ENCODE measurements at regions not wholly inside any gene's neighbourhood (a gene's known extent, or its start where the extent isn't known, plus 50 kb on each side); places are given as distances from the start of the nearest gene placed in this dataset.

DNA sequence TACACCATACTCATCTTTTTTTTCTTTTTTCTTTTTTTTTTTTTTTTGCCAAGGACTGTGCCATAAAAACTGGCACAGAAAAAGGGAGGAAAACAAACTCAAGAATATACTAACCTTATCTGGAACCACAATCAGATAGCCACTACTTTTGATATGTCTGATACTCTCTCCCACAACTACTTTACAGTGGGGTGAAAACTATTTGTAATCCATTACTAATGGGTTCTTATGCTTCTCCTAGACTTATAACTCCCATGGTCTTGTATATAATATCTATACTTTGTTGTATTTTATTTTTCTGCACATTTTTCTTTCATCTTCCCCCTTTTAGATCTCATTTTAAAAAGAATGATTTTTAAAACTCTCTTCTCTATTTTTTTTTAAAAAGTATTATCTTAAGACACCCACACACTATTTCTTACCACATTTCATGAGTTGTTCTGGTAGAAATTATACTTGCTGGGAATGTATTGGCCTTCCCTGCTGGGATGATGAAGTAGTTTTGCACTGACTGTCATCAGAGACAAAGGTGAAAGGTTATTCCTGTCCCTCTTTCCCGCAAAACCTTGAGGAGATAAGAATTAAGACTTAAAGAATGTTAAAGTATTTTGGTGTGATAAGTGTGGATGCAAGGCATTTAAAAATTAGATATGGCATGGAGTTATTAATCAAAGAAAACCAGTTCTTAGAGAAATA lies 146.7 kb upstream of the KLF12 start:
- Histone ChIP-seq H3K27me3 (replicated peaks; ENCODE audit: control insufficient read depth, insufficient read depth, low read length, poor library complexity, severe bottlenecking) (no peaks in the 10 kb centered on the region), H3K4me1 (ENCODE audit: control insufficient read depth, insufficient read depth, low read length, poor library complexity, severe bottlenecking) (no peaks in the 10 kb centered on the region), H3K9me3 (ENCODE audit: control insufficient read depth, low read length) (no peaks in the 10 kb centered on the region), H3K27ac (ENCODE audit: insufficient read depth, low read length, poor library complexity, severe bottlenecking) (no peak overlapping the region), H3K36me3 (ENCODE audit: control insufficient read depth, insufficient read depth, low read length) (no peaks in the 10 kb centered on the region), H3K4me3 (ENCODE audit: insufficient read depth, low read depth, low read length, poor library complexity, severe bottlenecking) (no peak overlapping the region)
- no peak for DNase-seq

DNA sequence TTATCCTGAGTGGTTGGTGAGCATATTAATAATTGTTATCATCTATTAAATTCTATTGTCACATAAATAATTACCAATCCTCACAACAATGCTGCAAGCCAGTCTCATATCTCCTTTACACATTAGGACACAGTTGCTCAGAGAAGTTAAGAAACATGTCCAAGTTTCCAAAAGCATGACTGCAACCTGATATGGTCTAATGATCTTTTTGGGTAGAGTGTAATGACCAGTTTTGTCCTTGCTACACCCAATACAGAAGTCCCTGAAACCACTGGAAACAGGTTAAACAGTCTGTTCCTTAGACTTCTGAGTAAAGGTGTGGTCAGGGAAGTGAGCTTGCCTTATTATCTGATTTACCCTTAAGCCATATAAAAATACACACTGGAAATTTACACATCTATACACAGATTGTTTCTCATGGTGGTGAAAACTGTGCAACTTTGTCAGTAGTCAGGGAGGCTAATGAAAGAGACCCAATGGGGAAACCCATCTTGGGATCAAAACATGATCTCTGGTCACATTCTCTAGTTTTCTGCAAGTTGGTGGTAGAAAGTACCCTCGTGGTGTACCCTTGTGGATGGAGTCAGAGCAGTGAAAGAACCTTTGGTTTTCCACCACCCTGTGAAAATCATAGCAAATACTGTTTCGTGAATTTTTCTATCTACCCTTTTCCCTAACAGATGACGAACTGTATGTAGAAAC lies 146.0 kb upstream of the KLF12 start:
- Histone ChIP-seq H3K4me3 (ENCODE audit: insufficient read depth, low read depth, low read length, poor library complexity, severe bottlenecking) (no peak overlapping the region), H3K27me3 (replicated peaks; ENCODE audit: control insufficient read depth, insufficient read depth, low read length, poor library complexity, severe bottlenecking) (no peaks in the 10 kb centered on the region), H3K9me3 (ENCODE audit: control insufficient read depth, low read length) (no peaks in the 10 kb centered on the region), H3K27ac (ENCODE audit: insufficient read depth, low read length, poor library complexity, severe bottlenecking) (no peak overlapping the region), H3K4me1 (ENCODE audit: control insufficient read depth, insufficient read depth, low read length, poor library complexity, severe bottlenecking) (no peaks in the 10 kb centered on the region), H3K36me3 (ENCODE audit: control insufficient read depth, insufficient read depth, low read length) (no peaks in the 10 kb centered on the region)
- DNase-seq = no peak

DNA sequence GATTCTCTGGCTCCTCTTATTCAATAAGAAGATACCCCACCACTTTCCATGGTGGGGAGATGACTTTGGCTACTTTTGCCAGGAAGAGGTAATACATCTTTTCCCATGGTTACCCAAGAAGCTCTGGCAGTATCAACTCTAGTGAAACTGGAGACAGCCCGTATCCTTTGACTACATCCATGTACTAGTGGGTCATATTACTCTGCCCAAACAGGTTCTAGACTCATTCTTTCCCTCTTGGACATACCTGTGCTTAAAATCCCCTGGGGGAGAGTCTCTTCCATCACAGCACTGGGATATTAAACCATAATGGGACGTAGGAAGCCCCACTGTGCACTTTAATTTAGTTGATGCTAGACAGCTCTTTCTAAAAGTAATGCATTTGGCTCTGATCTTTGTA lies 144.7 kb upstream of the KLF12 start:
- Histone ChIP-seq H3K9me3 (ENCODE audit: control insufficient read depth, low read length) (no peaks in the 10 kb centered on the region), H3K27ac (ENCODE audit: insufficient read depth, low read length, poor library complexity, severe bottlenecking) (no peak overlapping the region), H3K27me3 (replicated peaks; ENCODE audit: control insufficient read depth, insufficient read depth, low read length, poor library complexity, severe bottlenecking) (no peaks in the 10 kb centered on the region), H3K4me3 (ENCODE audit: insufficient read depth, low read depth, low read length, poor library complexity, severe bottlenecking) (no peak overlapping the region), H3K36me3 (ENCODE audit: control insufficient read depth, insufficient read depth, low read length) (no peaks in the 10 kb centered on the region), H3K4me1 (ENCODE audit: control insufficient read depth, insufficient read depth, low read length, poor library complexity, severe bottlenecking) (no peaks in the 10 kb centered on the region)
- DNase-seq = no peak

DNA sequence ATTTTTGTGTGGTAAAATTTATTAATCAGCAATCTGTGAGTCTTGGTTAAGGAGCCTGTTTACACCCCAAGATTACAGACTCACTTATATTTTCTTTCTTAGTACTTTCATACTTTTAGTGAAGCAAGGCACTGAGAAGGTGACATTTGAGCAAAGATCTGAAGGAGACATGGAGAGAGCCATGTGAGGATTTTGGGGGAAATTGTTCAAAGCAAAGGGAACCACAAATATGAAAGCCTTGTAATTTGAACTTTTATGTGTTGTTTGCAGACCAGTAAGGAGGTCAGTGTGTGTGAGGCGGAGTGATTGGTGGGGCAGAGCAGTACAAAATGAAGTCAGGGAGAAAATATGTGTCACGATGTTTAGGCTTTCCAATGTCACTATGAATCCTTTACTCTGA lies 140.7 kb upstream of the KLF12 start:
- no peaks in the 10 kb centered on the region for H3K36me3 ChIP-seq (ENCODE audit: control insufficient read depth, insufficient read depth, low read length)
- H3K9me3 ChIP-seq (ENCODE audit: control insufficient read depth, low read length) = no peaks in the 10 kb centered on the region
- no peak for DNase-seq
- no peaks in the 10 kb centered on the region for H3K27me3 ChIP-seq (replicated peaks; ENCODE audit: control insufficient read depth, insufficient read depth, low read length, poor library complexity, severe bottlenecking)
- no peak overlapping the region for H3K27ac ChIP-seq (ENCODE audit: insufficient read depth, low read length, poor library complexity, severe bottlenecking)
- H3K4me3 ChIP-seq (ENCODE audit: insufficient read depth, low read depth, low read length, poor library complexity, severe bottlenecking) = no peak overlapping the region
- no peaks in the 10 kb centered on the region for H3K4me1 ChIP-seq (ENCODE audit: control insufficient read depth, insufficient read depth, low read length, poor library complexity, severe bottlenecking)

DNA sequence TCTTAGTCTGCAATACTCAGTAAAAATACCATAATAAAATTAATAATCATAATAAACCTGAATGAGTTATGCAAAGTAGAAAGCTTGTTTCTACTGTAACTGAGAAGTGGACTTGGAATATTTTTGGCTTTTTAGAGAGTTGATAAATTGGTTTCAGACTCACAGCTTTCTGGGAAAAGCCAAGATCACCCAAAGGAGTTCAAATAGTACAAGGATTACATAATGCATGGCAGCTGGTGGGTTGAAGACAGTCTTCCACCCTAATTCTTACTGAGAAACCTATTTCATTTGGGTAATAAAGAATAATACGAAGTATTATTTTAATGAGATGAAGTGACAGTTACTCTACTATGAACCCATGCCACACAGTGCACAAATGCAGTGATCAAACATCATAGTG lies 139.4 kb upstream of the KLF12 start:
- DNase-seq = no peak
- Histone ChIP-seq H3K36me3 (ENCODE audit: control insufficient read depth, insufficient read depth, low read length) (no peaks in the 10 kb centered on the region), H3K4me3 (ENCODE audit: insufficient read depth, low read depth, low read length, poor library complexity, severe bottlenecking) (no peak overlapping the region), H3K27ac (ENCODE audit: insufficient read depth, low read length, poor library complexity, severe bottlenecking) (no peak overlapping the region), H3K9me3 (ENCODE audit: control insufficient read depth, low read length) (no peaks in the 10 kb centered on the region), H3K27me3 (replicated peaks; ENCODE audit: control insufficient read depth, insufficient read depth, low read length, poor library complexity, severe bottlenecking) (no peaks in the 10 kb centered on the region), H3K4me1 (ENCODE audit: control insufficient read depth, insufficient read depth, low read length, poor library complexity, severe bottlenecking) (no peaks in the 10 kb centered on the region)

DNA sequence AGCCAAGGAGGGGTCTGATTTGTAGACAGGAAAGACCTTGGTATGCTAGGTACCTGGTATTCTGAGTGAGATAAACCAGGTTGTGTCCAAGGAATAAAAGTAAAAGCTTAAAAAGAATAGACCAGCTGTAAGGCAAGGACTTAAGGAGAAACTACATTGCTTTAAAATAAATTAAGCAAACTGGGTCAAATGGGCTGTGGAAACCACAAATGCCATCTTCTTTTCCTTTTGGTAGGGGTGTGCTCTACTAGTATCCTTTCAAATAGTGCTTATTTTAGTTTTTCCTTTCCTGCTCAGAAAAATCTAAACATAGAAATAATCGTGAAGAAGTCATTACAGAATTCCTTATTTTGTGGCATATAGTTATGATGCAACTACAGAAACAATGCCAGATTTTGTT lies 138.6 kb upstream of the KLF12 start:
- H3K27ac ChIP-seq (ENCODE audit: insufficient read depth, low read length, poor library complexity, severe bottlenecking) = no peak overlapping the region
- no peak overlapping the region for H3K4me3 ChIP-seq (ENCODE audit: insufficient read depth, low read depth, low read length, poor library complexity, severe bottlenecking)
- no peak for DNase-seq
- no peaks in the 10 kb centered on the region for H3K9me3 ChIP-seq (ENCODE audit: control insufficient read depth, low read length)
- no peaks in the 10 kb centered on the region for H3K27me3 ChIP-seq (replicated peaks; ENCODE audit: control insufficient read depth, insufficient read depth, low read length, poor library complexity, severe bottlenecking)
- H3K4me1 ChIP-seq (ENCODE audit: control insufficient read depth, insufficient read depth, low read length, poor library complexity, severe bottlenecking) = no peaks in the 10 kb centered on the region
- no peaks in the 10 kb centered on the region for H3K36me3 ChIP-seq (ENCODE audit: control insufficient read depth, insufficient read depth, low read length)

DNA sequence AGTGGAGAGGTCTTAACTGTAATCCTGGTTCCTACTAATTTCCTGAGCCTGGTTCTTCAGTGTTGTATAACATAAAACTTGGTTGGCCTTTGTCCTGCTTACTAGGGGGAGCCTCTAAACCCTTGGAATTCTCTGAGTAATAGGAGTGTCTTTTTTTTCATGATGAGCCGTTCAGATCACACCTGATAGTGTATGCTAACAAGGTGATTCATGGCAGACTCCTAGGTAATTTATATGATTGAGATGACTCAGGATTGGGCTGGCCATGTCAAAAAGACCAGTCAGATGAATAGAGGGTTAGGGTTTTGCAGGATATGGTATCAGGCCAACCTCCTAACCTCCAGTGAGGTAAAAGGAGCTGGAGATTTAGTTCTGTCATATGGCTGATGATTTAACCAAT lies 135.8 kb upstream of the KLF12 start:
- DNase-seq = no peak
- H3K4me1 ChIP-seq (ENCODE audit: control insufficient read depth, insufficient read depth, low read length, poor library complexity, severe bottlenecking) = no peaks in the 10 kb centered on the region
- H3K9me3 ChIP-seq (ENCODE audit: control insufficient read depth, low read length) = no peaks in the 10 kb centered on the region
- no peaks in the 10 kb centered on the region for H3K36me3 ChIP-seq (ENCODE audit: control insufficient read depth, insufficient read depth, low read length)
- H3K27me3 ChIP-seq (replicated peaks; ENCODE audit: control insufficient read depth, insufficient read depth, low read length, poor library complexity, severe bottlenecking) = no peaks in the 10 kb centered on the region
- H3K4me3 ChIP-seq (ENCODE audit: insufficient read depth, low read depth, low read length, poor library complexity, severe bottlenecking) = no peak overlapping the region
- H3K27ac ChIP-seq (ENCODE audit: insufficient read depth, low read length, poor library complexity, severe bottlenecking) = no peak overlapping the region

DNA sequence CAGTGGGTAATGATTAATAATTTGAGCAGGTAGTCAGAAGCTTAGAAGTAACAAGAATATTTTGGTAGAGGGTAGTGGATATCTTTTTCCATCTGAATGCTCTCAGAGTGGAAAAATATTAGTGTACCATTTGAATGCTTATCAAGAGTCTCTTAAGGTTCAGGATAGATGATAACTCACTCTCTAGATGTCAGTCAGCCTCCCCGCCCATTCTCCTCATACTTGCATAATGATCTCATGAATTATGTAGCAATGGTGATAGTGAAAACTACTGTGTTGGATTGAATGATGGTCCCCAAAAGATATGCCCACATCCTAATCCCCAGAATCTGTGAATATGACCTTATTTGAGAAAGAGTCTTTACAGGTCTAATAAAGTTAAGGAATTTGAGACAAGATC lies 132.7 kb upstream of the KLF12 start:
- Histone ChIP-seq H3K27me3 (replicated peaks; ENCODE audit: control insufficient read depth, insufficient read depth, low read length, poor library complexity, severe bottlenecking) (no peaks in the 10 kb centered on the region), H3K9me3 (ENCODE audit: control insufficient read depth, low read length) (peaks cover 5% of the 10 kb centered on the region), H3K36me3 (ENCODE audit: control insufficient read depth, insufficient read depth, low read length) (no peaks in the 10 kb centered on the region), H3K4me1 (ENCODE audit: control insufficient read depth, insufficient read depth, low read length, poor library complexity, severe bottlenecking) (no peaks in the 10 kb centered on the region), H3K27ac (ENCODE audit: insufficient read depth, low read length, poor library complexity, severe bottlenecking) (no peak overlapping the region), H3K4me3 (ENCODE audit: insufficient read depth, low read depth, low read length, poor library complexity, severe bottlenecking) (no peak overlapping the region)
- no peak for DNase-seq

DNA sequence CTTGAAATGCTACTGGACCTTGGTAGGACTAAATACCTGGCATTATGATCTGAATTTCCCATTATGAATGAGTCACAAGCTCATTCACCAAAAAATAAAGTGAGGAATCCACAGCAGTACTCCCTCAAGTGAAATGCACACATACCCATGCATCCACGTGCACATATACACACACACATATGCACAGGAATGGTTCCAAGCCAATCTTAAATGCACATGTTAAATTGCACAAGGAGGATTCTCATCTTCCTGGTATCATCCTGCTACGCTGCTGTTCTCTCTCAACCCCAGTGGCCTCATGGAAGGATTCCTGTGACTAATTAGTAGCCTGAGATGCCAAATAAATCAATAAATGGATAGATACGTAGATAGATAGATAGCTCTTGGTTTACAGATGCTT lies 132.1 kb upstream of the KLF12 start:
- no peaks in the 10 kb centered on the region for H3K36me3 ChIP-seq (ENCODE audit: control insufficient read depth, insufficient read depth, low read length)
- no peak overlapping the region for H3K27ac ChIP-seq (ENCODE audit: insufficient read depth, low read length, poor library complexity, severe bottlenecking)
- H3K4me3 ChIP-seq (ENCODE audit: insufficient read depth, low read depth, low read length, poor library complexity, severe bottlenecking) = no peak overlapping the region
- H3K4me1 ChIP-seq (ENCODE audit: control insufficient read depth, insufficient read depth, low read length, poor library complexity, severe bottlenecking) = no peaks in the 10 kb centered on the region
- peaks cover 5% of the 10 kb centered on the region for H3K9me3 ChIP-seq (ENCODE audit: control insufficient read depth, low read length)
- DNase-seq = no peak
- H3K27me3 ChIP-seq (replicated peaks; ENCODE audit: control insufficient read depth, insufficient read depth, low read length, poor library complexity, severe bottlenecking) = no peaks in the 10 kb centered on the region

DNA sequence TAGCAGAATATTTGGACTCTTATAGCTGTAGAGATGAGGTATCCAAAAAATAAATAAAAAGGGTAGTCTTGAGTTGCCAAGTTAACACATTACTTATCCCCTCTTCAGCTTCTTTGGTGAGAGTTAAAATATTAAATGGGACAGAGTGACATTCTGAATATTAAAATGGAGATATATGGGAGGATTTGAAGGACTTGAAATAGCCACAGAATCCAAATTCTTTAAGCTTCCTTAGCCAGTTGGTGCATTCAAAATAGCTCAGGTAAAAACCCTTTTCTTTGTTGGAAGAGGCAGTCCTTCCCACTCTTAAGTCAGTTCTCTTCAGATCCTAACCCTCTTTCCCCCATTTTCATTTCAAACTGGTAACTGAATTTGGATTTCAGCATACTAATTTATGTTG lies 130.1 kb upstream of the KLF12 start:
- H3K36me3 ChIP-seq (ENCODE audit: control insufficient read depth, insufficient read depth, low read length) = no peaks in the 10 kb centered on the region
- no peak for DNase-seq
- H3K4me3 ChIP-seq (ENCODE audit: insufficient read depth, low read depth, low read length, poor library complexity, severe bottlenecking) = no peak overlapping the region
- H3K9me3 ChIP-seq (ENCODE audit: control insufficient read depth, low read length) = peaks cover 5% of the 10 kb centered on the region
- no peaks in the 10 kb centered on the region for H3K27me3 ChIP-seq (replicated peaks; ENCODE audit: control insufficient read depth, insufficient read depth, low read length, poor library complexity, severe bottlenecking)
- peaks cover 3% of the 10 kb centered on the region for H3K4me1 ChIP-seq (ENCODE audit: control insufficient read depth, insufficient read depth, low read length, poor library complexity, severe bottlenecking)
- no peak overlapping the region for H3K27ac ChIP-seq (ENCODE audit: insufficient read depth, low read length, poor library complexity, severe bottlenecking)
